Activated CD8-positive, alpha-beta memory T cell treated with anti-CD3 and anti-CD28 coated beads, Interleukin-2, amount 50 U/mL, for 4 hours (primary cell): ENCODE measurements at regions not wholly inside any gene's neighbourhood (a gene's known extent, or its start where the extent isn't known, plus 50 kb on each side); places are given as distances from the start of the nearest gene placed in this dataset.

Experiments
- DNase-seq: peaks from one replicate; pipeline ENCODE4 v3.0.0-alpha.2; 2020

DNA sequence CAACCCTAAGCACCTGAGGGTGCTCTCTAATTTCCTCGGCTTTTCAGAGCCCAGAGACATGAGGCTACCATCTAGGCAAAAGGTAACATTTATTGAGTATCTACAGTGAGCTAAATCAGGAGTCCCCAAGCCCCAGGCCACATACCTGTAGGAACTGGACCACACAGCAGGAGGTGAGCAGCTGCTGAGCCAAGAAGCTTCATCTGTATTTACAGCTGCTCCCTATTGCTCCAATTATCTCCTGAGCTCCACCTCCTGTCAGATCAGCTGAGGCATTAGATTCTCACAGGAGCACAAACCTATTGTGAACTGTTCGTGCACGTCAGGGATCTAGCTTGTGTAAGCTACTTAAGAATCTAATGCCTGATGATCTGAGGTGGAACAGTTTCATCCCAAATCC, 70.2 kb downstream of the RND3 start:
- DNase-seq, result no peak

DNA sequence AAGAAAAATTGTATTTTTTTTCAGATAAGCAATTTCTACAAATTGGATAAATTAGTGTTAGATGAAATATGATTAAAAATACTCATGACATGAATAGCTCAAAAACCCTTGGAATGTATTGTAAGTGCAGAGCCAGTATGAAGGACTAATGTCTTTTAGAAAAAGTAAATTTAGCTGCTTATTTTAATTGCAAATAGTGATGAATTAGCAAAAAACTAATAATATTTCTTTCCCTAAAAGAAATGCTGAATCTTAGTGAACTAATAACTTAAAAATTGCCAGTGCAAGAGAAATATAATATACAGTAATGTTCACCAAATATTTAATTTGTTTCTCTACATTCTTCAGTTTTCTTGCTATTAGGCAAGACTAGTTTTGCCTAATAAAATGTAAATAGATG, 72.4 kb downstream of the RND3 start:
- DNase-seq, result no peak

DNA sequence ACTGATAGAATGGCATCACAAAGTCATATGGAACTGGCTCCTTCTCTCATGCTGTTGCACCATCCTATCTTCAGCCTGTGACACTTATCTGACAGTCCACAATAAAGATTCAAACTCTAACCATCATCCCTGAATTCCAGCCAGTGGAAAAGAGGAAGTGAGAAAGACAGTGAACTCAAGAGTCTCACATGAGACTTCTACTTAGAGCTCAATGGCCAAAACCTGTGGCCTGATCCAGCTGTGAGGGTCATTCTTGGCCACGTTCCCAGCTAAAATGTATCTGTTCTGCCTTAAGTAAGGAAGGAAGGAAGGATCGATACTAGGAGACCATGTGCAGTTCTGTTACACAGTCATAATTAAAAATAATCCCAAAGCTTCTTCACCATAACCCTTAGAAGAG, 73.6 kb downstream of the RND3 start:
- no peak for DNase-seq

DNA sequence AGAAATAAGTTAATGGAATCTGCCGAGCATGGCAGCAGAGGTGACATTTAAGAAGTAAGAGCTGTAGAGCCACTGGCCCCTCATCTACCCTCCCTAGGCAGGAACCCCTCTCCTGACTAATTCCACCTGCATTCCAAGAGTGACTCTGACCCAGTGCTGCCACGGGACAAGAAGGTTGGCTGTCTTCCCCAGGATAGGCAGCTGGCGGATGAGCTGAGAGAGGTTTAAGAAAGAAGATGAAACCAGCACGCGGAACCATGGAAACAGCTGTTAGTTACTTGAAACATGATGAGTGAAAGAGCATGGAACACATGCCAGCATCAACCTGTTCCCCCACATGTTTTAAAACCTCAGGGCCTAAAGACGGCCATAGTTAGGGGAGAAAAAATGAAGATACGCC, 74.1 kb downstream of the RND3 start:
- no peak for DNase-seq

DNA sequence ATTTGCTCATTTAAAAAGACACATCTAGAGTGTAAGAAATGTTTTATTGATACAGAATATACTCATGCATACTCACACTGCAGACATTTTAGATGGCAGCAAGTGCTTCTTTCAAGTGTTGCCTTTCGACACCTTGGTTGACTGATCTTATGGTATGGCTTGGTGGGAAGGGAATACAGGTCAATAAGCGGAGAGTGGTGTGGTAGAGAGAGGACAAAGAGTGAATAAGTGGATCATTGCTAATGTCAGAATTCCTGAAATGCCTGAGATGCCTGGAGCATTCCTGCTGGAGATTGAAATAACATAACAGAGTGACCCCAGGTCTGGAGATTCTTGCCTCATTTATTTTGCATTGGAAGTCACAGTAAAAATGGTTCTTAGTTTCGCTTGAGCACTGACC, 76.7 kb downstream of the RND3 start:
- no peak for DNase-seq

DNA sequence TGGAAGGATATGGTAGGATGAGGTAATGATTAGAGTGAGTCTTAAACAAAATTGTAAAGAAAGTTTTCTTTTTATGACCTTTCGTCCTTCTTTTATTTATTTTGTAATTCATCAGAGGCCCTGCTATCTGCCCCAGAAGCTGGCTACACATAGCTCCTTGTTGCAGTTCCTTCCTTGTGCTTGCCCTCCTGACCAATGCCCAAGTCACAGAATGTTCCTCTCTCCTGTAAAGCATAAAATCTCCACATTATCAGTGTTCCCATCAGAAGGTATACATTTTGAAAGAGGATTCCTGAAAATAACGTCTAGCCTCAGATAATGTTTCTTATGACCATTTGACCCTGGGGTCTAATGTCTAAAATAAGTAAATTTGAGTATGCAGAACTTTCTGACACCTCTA, 78.3 kb downstream of the RND3 start:
- DNase-seq, result no peak

DNA sequence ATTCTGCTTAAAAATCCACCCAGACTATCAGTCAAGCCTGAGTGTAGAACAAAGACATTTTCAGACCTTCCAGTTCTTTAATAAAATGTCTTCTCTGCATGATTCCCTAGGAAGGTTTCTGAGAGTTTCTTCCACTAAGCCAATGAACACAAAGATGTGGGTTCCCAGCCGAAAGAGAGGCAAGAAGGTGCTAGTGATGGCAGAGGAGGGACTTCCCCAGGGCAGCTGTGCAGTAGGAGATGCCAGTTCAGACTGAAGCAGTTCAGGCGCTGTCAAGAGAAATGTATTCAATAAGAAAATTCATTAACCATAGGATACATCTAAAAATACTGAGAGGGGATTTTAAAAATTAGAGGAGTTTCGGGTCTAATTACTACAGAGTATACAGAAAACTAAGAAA, 83.3 kb downstream of the RND3 start:
- no peak for DNase-seq

DNA sequence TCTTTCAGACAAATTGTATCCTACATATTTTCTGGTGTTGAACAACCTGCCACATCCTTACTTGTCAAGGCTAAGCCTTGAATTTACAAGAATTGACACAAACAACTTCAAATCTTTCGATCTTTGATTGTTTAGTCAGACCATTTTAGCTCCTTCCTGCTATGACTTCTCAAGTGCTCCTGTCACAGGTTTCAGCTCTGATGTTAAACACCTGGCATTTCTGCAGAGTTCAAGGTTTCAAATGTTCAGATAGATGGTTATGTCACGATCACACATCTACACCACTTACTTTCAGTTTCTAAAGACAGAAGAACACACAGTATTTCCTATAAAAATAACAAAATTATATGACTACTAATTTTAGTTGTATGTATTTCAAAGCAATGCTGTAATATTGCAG, 84.0 kb downstream of the RND3 start:
- no peak for DNase-seq

DNA sequence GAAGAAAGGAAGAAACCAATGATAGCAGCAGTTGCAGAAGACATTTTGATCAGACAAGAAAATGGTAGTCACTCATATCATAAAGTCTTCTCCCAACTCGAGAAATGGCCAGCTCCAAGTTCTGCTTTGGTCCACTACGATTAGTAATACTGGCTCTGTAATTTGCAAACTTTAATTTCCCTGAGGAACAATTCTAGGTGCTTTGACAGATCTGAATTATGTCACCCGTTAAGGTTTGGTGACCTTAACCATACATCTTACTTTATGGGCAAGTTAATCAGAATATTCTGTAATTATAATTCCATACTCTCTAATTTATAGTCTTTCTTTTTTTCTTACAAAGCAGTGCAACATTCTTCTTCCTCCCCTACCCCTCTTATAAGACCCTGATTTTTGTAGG, 84.5 kb downstream of the RND3 start:
- DNase-seq, result no peak

DNA sequence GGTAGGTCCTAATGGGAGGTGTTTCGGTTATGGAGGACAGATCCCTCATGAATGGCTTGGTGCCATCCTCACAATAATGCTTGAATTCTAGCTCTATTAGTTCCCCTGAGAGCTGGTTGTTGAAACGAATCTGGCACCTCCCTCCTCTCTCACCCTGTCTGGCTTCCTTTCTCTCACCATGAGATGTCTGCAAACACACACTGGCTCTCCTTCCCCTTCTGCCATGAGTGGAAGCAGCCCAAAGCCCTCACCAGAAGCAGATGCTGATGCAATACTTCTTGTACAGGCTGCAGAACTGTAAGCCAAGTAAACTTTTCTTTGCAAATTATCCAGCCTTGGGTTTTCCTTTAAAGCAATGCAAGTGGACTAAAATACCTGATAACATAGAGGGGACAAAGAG, 86.6 kb downstream of the RND3 start:
- no peak for DNase-seq

DNA sequence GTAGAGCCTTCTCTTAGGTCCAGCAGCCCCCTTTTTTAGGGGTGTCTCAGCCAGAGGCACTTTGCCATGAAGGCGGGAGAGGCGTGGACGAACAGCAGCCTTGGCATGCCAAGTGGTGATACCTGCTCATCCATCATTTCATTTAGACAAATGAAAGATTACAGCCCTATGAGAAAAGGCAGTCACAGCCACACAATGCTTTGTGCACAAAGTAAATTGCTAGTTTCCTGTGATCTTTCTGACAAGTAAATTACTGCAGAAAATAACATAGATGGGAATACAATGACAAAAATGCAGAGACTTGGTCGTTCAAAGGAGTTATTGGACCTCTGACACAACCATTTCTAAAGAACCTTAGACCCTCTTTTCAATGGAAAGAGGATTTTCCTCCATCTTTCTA, 94.9 kb downstream of the RND3 start:
- DNase-seq, result no peak

DNA sequence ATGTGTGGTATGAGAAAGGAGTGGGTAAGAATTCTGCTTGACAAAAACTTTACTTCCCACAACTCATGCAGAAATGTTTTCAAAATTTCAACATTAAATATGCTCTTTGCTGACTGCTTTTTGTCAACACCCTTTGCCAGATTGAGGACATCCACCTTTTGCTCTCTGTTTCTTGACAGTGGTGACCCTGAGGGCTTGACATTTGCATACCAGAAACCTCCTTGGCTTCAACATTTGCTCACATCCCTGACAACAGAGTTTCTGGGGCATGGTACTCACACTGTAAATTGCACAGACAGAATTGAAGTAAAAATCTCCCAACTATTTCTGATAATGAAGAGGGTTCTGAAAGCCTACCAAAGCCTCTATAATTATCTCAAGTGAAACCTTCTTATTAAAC, 95.7 kb downstream of the RND3 start:
- DNase-seq, result no peak

DNA sequence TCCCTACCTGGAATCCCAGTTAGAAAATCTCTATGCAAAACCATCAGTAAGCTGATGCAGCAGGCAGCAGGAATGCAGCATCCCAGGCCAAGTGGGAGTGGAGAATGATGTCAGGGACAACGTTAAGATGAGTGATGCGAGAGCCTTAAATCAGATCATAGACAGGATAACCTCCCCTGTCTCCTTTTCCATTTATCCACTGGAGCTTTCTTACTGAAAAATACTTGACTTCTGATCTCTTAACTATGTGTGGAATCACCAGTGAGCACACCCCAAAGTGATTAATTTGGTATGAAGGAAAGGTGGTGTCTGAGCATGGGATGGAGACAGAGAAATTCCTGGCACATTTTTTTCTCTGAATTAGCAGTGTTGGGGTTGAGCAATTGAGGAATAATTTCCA, 98.0 kb downstream of the RND3 start:
- DNase-seq, result no peak

DNA sequence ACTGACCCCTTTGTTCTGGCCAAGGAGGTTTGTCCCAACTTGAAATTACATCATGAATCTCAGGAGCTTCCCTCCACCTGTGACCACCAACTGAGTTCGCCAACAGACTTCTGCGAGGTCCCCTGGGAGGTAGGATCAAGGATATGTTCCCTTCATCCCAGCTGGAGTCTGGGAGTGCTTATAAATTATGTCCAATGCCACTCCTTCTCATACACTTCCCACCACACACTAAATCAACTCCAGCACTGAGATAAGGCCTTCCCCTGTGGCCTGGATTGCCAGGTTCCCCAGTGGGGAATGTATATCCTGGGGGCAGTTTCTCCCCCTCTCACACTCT, 99.2 kb downstream of the RND3 start:
- DNase-seq, result no peak

DNA sequence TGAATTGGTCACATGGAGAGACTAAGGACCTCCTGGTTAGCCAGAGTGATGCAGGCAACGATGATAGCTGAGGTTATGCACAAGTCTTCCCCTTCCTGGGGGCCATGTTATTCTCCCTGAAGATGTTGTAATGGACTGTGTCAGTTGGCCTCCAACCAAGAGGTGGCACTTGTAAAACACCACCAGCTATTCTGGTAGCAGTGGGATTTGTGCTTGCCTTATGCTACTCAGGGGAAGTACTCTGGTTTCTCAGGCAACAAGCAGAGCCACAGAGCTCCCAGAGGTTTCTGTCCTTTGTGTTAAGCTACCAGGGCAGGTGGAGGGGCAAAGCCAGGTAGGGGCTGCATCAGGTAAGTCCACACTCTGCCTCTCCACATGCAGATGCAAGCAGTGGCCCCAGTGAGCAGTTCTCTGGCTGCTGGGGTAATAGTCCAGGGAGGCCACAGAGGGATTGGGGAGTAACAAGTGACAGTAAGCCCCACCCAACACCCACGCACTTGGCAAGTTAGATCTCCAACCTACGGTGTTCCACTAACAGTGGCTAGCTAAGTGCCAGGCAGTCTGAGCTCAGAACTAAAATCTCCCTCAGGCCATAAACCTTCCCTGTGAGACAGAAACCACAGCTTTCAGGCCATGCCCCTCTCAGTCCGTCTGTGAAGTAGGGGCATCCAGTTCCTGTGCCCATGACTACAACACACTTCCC, 99.7 kb downstream of the RND3 start:
- DNase-seq, result no peak

DNA sequence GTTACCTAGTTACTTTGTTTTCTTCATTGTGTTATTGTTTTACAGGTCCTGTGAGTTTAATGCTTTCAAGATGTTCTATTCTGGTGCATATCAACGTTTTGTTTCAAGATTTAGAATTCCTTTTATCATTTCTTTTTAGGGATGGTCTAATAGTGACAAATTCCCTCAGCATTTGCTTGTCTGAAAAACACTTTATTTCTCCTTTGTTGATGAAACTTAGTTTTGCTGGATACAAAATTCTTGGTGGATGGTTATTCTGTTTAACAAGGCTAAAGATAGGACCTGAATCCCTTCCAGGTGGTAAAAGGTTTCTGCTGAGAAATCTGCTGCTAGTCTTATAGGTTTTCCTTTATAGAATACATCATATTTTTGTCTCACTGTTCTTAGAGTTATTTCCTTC, 102.3 kb downstream of the RND3 start:
- DNase-seq, result no peak

DNA sequence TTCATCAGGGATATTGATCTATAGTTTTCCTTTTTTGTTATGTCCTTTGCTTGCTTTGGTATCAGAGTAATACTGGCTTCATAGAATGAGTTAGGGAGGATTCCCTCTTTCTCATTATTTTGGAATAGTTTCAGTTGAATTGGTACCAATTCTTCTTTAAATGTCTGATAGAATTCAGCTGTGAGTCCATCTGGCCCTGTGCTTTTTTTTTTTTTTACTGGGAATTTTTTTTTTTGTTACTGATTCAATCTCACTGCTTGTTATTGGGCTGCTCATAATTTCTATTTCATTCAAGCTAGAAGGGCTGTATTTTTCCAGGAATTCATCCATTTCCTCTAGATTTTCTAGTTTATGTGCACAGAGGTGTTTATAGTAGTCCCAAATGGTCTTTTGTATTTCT, 103.9 kb downstream of the RND3 start:
- no peak for DNase-seq

DNA sequence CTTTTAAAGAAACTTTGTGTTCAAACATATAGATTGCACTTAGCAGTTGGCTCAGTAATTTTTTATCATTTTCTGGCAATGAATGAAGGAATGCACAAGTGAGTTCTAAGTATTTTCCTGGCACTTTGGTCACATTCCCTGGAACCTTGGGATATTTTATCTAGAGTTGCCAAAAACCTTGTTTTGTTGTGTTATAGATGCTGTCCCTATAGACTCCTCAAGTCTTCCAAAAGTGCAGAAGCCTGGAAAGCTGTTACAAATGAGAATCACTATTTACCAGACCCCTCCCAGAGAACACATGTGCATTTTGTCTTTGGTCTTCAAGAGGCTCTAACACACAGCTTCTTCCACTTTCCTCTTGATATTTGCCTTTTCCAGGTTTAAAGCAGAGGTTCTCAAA, 108.3 kb downstream of the RND3 start:
- DNase-seq, result no peak

DNA sequence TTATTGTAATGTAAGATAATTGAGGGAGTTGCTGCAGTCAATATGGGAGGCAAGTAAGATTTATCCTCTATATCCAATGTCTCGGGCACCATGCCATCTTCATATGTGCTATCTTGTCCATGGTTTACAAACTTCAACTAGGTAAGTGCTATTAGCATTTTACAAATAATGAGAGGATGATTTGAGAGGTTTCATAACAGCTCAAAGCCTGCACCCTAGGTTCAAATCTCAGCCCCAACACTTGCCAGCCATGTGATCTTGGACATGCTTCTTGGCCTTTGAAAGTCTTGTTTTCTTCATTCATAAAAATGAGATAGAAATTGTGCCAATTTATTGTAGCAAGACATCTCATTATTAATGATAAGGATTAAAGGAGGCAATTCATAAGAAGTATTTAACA, 108.8 kb downstream of the RND3 start:
- no peak for DNase-seq

DNA sequence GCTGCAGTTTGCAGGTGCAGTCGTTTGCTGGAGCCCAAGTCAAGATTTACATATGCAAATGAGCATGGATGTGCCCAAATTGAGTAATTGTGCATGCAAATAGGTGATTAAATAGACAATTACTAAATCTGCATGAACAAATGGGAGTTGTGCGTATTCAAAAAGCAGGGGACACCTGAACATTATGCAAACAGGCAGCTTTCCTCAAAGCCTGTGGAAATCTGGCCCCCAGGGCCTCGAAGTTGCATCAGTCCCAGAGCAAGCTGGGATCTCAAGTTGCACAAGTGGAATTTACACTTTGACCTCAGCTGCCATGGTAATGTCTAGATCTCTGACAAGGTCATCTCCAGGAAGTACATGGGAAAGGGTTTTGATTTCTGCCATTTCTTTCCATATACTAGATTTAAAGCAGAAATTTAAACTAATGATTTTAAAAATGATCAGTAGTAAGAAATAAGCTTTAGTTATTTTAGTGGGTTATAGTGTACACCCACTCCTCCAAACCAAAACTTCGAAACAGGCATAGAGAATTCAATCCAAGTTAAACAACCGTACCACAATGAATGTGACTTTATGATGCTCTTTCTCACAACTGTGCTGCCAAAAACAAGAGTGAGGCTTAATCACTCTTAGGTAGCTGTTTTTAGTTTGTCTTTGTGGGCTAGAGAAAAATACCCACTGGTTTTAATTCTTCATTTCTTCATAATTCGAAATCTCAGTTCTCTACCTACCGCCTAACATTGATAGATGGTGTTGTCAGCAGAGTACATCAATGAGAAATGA, 110.7 kb downstream of the RND3 start:
- DNase-seq, result no peak

DNA sequence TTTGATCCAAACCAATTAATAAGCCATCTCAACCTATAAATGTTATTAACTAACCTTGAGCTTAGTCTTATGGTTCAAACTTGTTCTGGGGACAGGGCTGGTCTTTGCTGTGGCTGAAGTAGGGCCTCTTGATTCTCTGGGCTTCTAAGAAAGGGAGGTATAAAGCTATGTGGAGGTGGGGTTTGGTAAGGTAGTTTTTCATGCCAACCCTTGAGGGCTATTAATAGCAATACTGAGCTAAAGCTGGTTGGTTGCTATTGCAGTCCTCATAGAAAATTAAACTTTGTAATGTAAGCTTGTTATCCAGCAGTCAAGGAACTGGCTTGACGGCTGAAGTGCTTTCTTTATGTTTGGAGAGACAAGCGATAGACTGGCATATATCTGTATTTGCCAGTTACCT, 112.1 kb downstream of the RND3 start:
- no peak for DNase-seq

DNA sequence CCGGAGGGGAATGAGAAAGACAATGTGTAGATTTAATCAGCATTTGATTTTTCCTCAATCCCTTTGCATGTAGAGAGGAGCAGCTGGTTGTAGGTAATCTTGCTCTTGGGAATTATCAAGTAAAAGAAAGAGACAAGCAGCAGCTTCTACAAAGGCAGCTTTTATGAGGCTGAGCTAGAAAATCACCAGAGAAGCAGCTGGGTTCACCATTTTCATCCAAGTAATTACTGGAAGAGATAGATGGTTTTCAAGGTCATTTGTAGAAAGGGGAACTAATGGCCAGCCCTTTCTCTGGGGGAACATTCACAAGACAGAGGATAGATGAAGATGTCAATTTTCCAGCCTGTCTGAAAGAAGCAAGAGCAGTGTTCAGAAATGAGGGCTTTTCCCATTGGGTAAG, 113.0 kb downstream of the RND3 start:
- no peak for DNase-seq

DNA sequence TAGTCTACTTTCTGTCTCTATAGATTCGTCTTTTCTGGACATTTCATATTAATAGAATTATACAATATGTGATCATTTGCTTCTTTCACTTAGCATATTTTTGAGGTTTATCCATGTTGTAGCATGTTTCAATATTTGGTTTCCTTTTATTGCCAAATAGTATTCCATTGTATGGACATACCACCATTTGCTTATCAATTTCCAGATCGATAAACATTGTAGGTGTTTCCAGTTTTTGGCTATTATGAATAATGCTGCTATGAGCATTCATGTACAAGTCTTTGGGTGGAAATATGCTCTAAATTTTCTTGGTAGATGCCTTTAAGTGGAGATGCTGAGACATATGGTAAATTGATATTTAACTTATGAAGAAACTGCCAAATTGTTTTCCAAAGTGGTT, 114.1 kb downstream of the RND3 start:
- DNase-seq, result no peak

DNA sequence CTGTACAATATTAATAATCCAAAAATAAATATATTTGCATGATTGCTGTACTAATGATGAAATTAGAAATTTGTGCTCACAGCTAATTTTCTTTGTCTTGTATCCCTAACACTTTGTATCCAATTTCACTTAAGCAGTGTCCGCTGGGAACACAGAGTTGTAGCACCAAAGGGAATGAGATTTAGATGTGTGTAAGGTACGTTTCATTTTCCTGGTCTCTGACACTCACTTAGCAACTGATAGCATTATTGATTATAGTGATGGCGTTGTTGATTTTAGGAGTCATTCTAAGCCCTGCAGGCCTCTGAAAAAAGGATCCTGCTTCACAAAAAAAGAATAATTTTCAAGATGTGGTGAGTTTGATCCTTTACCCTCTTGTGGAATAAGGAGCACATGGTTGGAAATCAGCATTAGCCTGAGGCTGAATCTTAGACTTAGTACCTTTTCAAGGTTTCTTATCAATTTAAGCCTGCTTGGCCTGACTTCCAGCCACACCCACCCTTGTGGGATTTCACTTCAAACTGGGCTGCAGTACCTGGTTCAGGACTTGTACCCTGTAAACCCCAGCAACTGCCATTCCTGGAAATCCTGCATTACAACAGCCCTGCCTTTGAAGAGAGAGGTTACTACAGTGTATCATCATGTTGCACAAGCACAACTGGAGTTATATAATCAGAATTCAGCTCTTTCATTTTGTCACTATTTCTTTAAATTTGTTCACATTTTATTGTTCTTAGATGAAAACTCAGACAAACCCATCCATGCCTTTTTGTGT, 116.2 kb downstream of the RND3 start:
- no peak for DNase-seq
